ENCODE measurements at regions not wholly inside any gene's neighbourhood (a gene's known extent, or its start where the extent isn't known, plus 50 kb on each side); places are given as distances from the start of the nearest gene placed in this dataset.

DNA sequence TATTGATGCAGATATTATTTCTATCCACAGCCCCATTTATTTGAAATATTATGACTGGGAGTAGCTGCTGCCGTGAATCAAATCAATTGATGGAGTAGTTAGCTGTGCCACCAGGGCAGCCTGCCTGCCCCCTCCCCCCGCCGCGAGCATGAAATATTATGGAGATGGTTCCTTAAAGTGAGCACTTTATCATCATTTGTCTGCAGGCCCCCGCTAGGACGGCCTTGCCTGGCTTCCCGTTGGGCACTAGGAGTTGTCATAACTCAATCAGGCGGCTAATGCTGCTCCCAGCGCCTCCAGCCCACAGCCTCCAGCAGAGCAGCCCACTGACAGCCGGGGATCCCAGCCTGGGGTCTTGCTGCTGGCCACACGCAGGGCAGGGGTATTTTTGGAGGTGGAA lies 173.9 kb downstream of the SALL1 start:
- H3K9me2 ChIP-seq: no peaks in the 10 kb centered on the region
- H3K36me3 ChIP-seq (replicated peaks in 1 of 2; ENCODE audit: control insufficient read depth in 1 of 2, insufficient read depth in 2 of 2, low read length in 1 of 2): no peaks in the 10 kb centered on the region
- no peak overlapping the region for H3K9ac ChIP-seq
- ChIA-PET CTCF (no interaction called here), POLR2A (no interaction called here)
- no peaks in the 10 kb centered on the region for H3K79me2 ChIP-seq (ENCODE audit: insufficient read depth)
- H3F3A ChIP-seq (replicated peaks; ENCODE audit: insufficient read depth): no peaks in the 10 kb centered on the region
- H3K4me2 ChIP-seq: no peak overlapping the region
- no peak for DNase-seq
- H3K9me3 ChIP-seq: no peaks in the 10 kb centered on the region
- no peaks in the 10 kb centered on the region for H3K4me1 ChIP-seq (ENCODE audit: control insufficient read depth in 1 of 2, insufficient read depth in 2 of 2, low read depth in 1 of 2, low read length in 1 of 2)
- WGBS (ENCODE audit: low lambda C conversion rate): 4% methylated on average over 5 of the region's 11 CpGs
- H2AFZ ChIP-seq (ENCODE audit: low read depth): no peak overlapping the region
- H3K27me3 ChIP-seq (ENCODE audit: insufficient read depth): no peaks in the 10 kb centered on the region
- H4K20me1 ChIP-seq (ENCODE audit: insufficient read depth): no peaks in the 10 kb centered on the region
- no peak for TF ChIP-seq RFX5 (IDR thresholded peaks at IDR 0.05; ENCODE audit: low read length)
- TF ChIP-seq CHD2 (IDR thresholded peaks at IDR 0.05; ENCODE audit: low read length, partially characterized antibody): no peak
- no peak for TF ChIP-seq SMC3 (IDR thresholded peaks at IDR 0.05; ENCODE audit: low read depth, low read length)
- TF ChIP-seq, protein P1, sequence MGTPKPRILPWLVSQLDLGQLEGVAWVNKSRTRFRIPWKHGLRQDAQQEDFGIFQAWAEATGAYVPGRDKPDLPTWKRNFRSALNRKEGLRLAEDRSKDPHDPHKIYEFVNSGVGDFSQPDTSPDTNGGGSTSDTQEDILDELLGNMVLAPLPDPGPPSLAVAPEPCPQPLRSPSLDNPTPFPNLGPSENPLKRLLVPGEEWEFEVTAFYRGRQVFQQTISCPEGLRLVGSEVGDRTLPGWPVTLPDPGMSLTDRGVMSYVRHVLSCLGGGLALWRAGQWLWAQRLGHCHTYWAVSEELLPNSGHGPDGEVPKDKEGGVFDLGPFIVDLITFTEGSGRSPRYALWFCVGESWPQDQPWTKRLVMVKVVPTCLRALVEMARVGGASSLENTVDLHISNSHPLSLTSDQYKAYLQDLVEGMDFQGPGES (IDR thresholded peaks at IDR 0.05; ENCODE audit: low read depth, low read length): no peak
- no peak for TF ChIP-seq EZH2phosphoT487 (IDR thresholded peaks at IDR 0.05; ENCODE audit: borderline replicate concordance, low read depth)
- no peak overlapping the region for H3K4me3 ChIP-seq (ENCODE audit: low read depth in 2 of 2, low read length in 1 of 2)
- no peak overlapping the region for H3K27ac ChIP-seq (ENCODE audit: low read depth in 2 of 2, low read length in 1 of 2)

GRCh38 chr16:50974438-50975036 lies 176.5 kb downstream of the SALL1 start:
- H2AFZ ChIP-seq (ENCODE audit: low read depth): no peak overlapping the region
- no peaks in the 10 kb centered on the region for H3K9me3 ChIP-seq
- POLR2A ChIA-PET: no interaction called here
- no peaks in the 10 kb centered on the region for H3K27me3 ChIP-seq (ENCODE audit: insufficient read depth)
- TF ChIP-seq FOSL2 (IDR thresholded peaks at IDR 0.05; ENCODE audit: borderline replicate concordance, low read depth): no peak
- no peak for TF ChIP-seq NRF1 (IDR thresholded peaks at IDR 0.05; ENCODE audit: low read depth, low read length)
- no peak for TF ChIP-seq CTCF (IDR thresholded peaks at IDR 0.05)
- no peak for TF ChIP-seq NFIC (IDR thresholded peaks at IDR 0.05; ENCODE audit: borderline replicate concordance)
- TF ChIP-seq RFX5 (IDR thresholded peaks at IDR 0.05; ENCODE audit: low read length): no peak
- no peak for TF ChIP-seq EP300 (IDR thresholded peaks at IDR 0.05; ENCODE audit: borderline replicate concordance in 1 of 2, low read depth in 1 of 2, low read length in 1 of 2)
- no peaks in the 10 kb centered on the region for H3K79me2 ChIP-seq (ENCODE audit: insufficient read depth)
- no peak for DNase-seq
- CTCF ChIA-PET: no interaction called here
- H3K36me3 ChIP-seq (replicated peaks in 1 of 2; ENCODE audit: control insufficient read depth in 1 of 2, insufficient read depth in 2 of 2, low read length in 1 of 2): no peaks in the 10 kb centered on the region
- H3K9ac ChIP-seq: no peak overlapping the region
- 27% methylated on average over 6 of the region's 6 CpGs for WGBS (ENCODE audit: low lambda C conversion rate)
- no peaks in the 10 kb centered on the region for H3K9me2 ChIP-seq
- H4K20me1 ChIP-seq (ENCODE audit: insufficient read depth): no peaks in the 10 kb centered on the region
- no peaks in the 10 kb centered on the region for H3K4me1 ChIP-seq (ENCODE audit: control insufficient read depth in 1 of 2, insufficient read depth in 2 of 2, low read depth in 1 of 2, low read length in 1 of 2)
- H3K4me3 ChIP-seq (ENCODE audit: low read depth in 2 of 2, low read length in 1 of 2): no peak overlapping the region
- H3K27ac ChIP-seq (ENCODE audit: low read depth in 2 of 2, low read length in 1 of 2): no peak overlapping the region
- H3F3A ChIP-seq (replicated peaks; ENCODE audit: insufficient read depth): no peaks in the 10 kb centered on the region
- H3K4me2 ChIP-seq: no peak overlapping the region

Measured in SK-N-SH (cell line).